SK-N-SH (cell line): ENCODE measurements at regions not wholly inside any gene's neighbourhood (a gene's known extent, or its start where the extent isn't known, plus 50 kb on each side); places are given as distances from the start of the nearest gene placed in this dataset.

Experiments
- CTCF ChIA-PET: fragments of 300-600, 350-600 bp; formaldehyde crosslinking; extraction: SDS; loops from one replicate; lab custom pipeline; 2021; lab: Yijun Ruan, JAX
- POLR2A ChIA-PET: fragments of 350-600 bp; sonication (Branson Sonifier 250); formaldehyde crosslinking; extraction: SDS; loops from one replicate; lab custom pipeline; 2020; ENCODE audit warnings: antibody characterized with exemption, inconsistent platforms; lab: Yijun Ruan, JAX
- DNase-seq: peaks from one replicate; pipeline ENCODE4 v3.0.0; 2012
- H2AFZ ChIP-seq: fragments of 200-600 bp; sonication (generic); 2 replicates; pipeline ENCODE4 v1.8.1; 2016; ENCODE audit warnings: antibody characterized with exemption, mild to moderate bottlenecking, low read depth
- H3F3A ChIP-seq: fragments of 200-600 bp; sonication (generic); replicated peaks from 2 replicates; pipeline ENCODE3; 2016; ENCODE audit warnings: antibody characterized with exemption, mild to moderate bottlenecking; ENCODE audit not compliant: insufficient read depth
- H3K27ac ChIP-seq, 2 experiments: fragments of 200-500 bp in 1 of 2; fragments of 200-600 bp in 1 of 2; sonication (Bioruptor generic) in 1 of 2; sonication (generic), shearing (Covaris generic) in 1 of 2; 2 replicates each; pipeline versions ENCODE4 v1.5.1 to v1.6.1; 2014 to 2016; ENCODE audit warnings: low read depth in 2 of 2, inconsistent platforms in 1 of 2, low read length in 1 of 2, mild to moderate bottlenecking in 1 of 2, mixed read lengths in 1 of 2
- H3K27me3 ChIP-seq: fragments of 200-600 bp; sonication (generic), shearing (Covaris generic); 2 replicates; pipeline ENCODE4 v1.6.1; 2016; ENCODE audit warnings: mixed run types; ENCODE audit not compliant: insufficient read depth
- H3K36me3 ChIP-seq, 2 experiments: fragments of 200-500 bp in 1 of 2; fragments of 200-600 bp in 1 of 2; sonication (Bioruptor generic) in 1 of 2; sonication (generic) in 1 of 2; replicated peaks in 1 of 2; 2 replicates each; pipeline versions ENCODE3 to v1.5.1; 2014 to 2016; ENCODE audit warnings: low read length in 1 of 2, mild to moderate bottlenecking in 1 of 2; ENCODE audit not compliant: insufficient read depth in 2 of 2, control insufficient read depth in 1 of 2
- H3K4me1 ChIP-seq, 2 experiments: fragments of 200-500 bp in 1 of 2; fragments of 200-600 bp in 1 of 2; sonication (Bioruptor generic) in 1 of 2; sonication (generic), shearing (Covaris generic) in 1 of 2; 2 replicates each; pipeline versions ENCODE4 v1.5.1 to v1.6.1; 2014 to 2016; ENCODE audit warnings: low read depth in 1 of 2, low read length in 1 of 2, mixed run types in 1 of 2; ENCODE audit not compliant: insufficient read depth in 2 of 2, control insufficient read depth in 1 of 2
- H3K4me2 ChIP-seq: fragments of 200-600 bp; sonication (generic), shearing (Covaris generic); 2 replicates; pipeline ENCODE4 v1.6.1; 2017; ENCODE audit warnings: mixed run types
- H3K4me3 ChIP-seq, 2 experiments: fragments of 200-500 bp in 1 of 2; fragments of 200-600 bp in 1 of 2; sonication (Bioruptor generic) in 1 of 2; sonication (generic), shearing (Covaris generic) in 1 of 2; 2 replicates each; pipeline versions ENCODE4 v1.5.1 to v1.8.1; 2014 to 2016; ENCODE audit warnings: low read depth in 2 of 2, inconsistent platforms in 1 of 2, low read length in 1 of 2, mild to moderate bottlenecking in 1 of 2, mixed read lengths in 1 of 2, moderate library complexity in 1 of 2
- H3K79me2 ChIP-seq: fragments of 200-600 bp; sonication (generic); 2 replicates; pipeline ENCODE4 v1.8.1; 2017; ENCODE audit warnings: mild to moderate bottlenecking; ENCODE audit not compliant: insufficient read depth
- H3K9ac ChIP-seq: fragments of 200-600 bp; sonication (generic); 2 replicates; pipeline ENCODE4 v1.6.1; 2017; ENCODE audit warnings: mixed run types
- H3K9me2 ChIP-seq: fragments of 200-600 bp; sonication (generic); 2 replicates; pipeline ENCODE4 v1.6.1; 2017; ENCODE audit warnings: mixed run types
- H3K9me3 ChIP-seq: fragments of 200-600 bp; sonication (generic); 2 replicates; pipeline ENCODE4 v1.6.1; 2017; ENCODE audit warnings: mixed run types, mild to moderate bottlenecking, moderate library complexity
- H4K20me1 ChIP-seq: fragments of 200-600 bp; sonication (generic); 2 replicates; pipeline ENCODE4 v1.6.1; 2017; ENCODE audit warnings: mild to moderate bottlenecking, mixed run types; ENCODE audit not compliant: insufficient read depth
- CHD2 ChIP-seq: fragments of 150-350 bp; IDR thresholded peaks from 2 replicates; pipeline ENCODE4 v1.6.1; 2018; ENCODE audit warnings: low read length; ENCODE audit not compliant: partially characterized antibody
- ELF1 ChIP-seq: IDR thresholded peaks from 2 replicates; pipeline ENCODE4 v1.4.0; 2012
- EP300 ChIP-seq, 2 experiments: IDR thresholded peaks; 2 replicates each; pipeline versions ENCODE4 v1.4.0 to v1.6.1; 2012; ENCODE audit warnings: borderline replicate concordance in 1 of 2, low read depth in 1 of 2, low read length in 1 of 2
- EZH2phosphoT487 ChIP-seq: fragments of 200-600 bp; sonication (generic); IDR thresholded peaks from 2 replicates; pipeline ENCODE4 v1.6.1; 2017; ENCODE audit warnings: low read depth, mixed run types, mild to moderate bottlenecking, antibody characterized with exemption, moderate library complexity, borderline replicate concordance
- FOSL2 ChIP-seq: IDR thresholded peaks from 2 replicates; pipeline ENCODE4 v1.4.0; 2012; ENCODE audit warnings: low read depth, mild to moderate bottlenecking, moderate library complexity, borderline replicate concordance
- FOXM1 ChIP-seq: IDR thresholded peaks from 2 replicates; pipeline ENCODE4 v1.4.0; 2012; ENCODE audit warnings: low read depth, mild to moderate bottlenecking
- JUND ChIP-seq: IDR thresholded peaks from 2 replicates; pipeline ENCODE4 v1.4.0; 2012
- MXI1 ChIP-seq: IDR thresholded peaks from 2 replicates; pipeline ENCODE4 v1.6.1; 2012; ENCODE audit warnings: mild to moderate bottlenecking, low read depth, low read length, improper control_type of control experiment
- NRF1 ChIP-seq: IDR thresholded peaks from 2 replicates; pipeline ENCODE4 v1.6.1; 2012; ENCODE audit warnings: low read depth, mild to moderate bottlenecking, low read length
- RAD21 ChIP-seq: IDR thresholded peaks from 2 replicates; pipeline ENCODE4 v1.6.1; 2012; ENCODE audit warnings: mild to moderate bottlenecking, low read length
- RFX5 ChIP-seq: IDR thresholded peaks from 2 replicates; pipeline ENCODE4 v1.6.1; 2012; ENCODE audit warnings: mild to moderate bottlenecking, improper control_type of control experiment, low read length
- RXRA ChIP-seq: IDR thresholded peaks from 2 replicates; pipeline ENCODE4 v1.4.0; 2012; ENCODE audit warnings: low read depth, mild to moderate bottlenecking, borderline replicate concordance
- SMC3 ChIP-seq: IDR thresholded peaks from 2 replicates; pipeline ENCODE4 v1.6.1; 2012; ENCODE audit warnings: low read depth, low read length, improper control_type of control experiment
- TAF1 ChIP-seq: IDR thresholded peaks from 2 replicates; pipeline ENCODE4 v1.6.1; 2012; ENCODE audit warnings: low read depth, mild to moderate bottlenecking, low read length, moderate library complexity, borderline replicate concordance
- TEAD4 ChIP-seq: IDR thresholded peaks from 2 replicates; pipeline ENCODE4 v1.4.0; 2012; ENCODE audit warnings: mild to moderate bottlenecking, borderline replicate concordance; ENCODE audit not compliant: insufficient read depth
- YY1 ChIP-seq: IDR thresholded peaks from 2 replicates; pipeline ENCODE4 v1.4.0; 2012; ENCODE audit warnings: low read depth, mild to moderate bottlenecking
- WGBS: methylation state at CpG from one replicate; pipeline ENCODE4 v1.1.6; 2017; ENCODE audit warnings: low lambda C conversion rate; 5-methylcytosine and 5-hydroxymethylcytosine counted together
- TF ChIP-seq, protein P1 (sequence below): IDR thresholded peaks from 2 replicates; pipeline ENCODE4 v1.6.1; 2012; ENCODE audit warnings: mild to moderate bottlenecking, low read depth, low read length, moderate library complexity
- TF ChIP-seq, protein P2 (sequence below): IDR thresholded peaks from 2 replicates; pipeline ENCODE4 v1.4.0; 2012; ENCODE audit warnings: low read depth, borderline replicate concordance
- TF ChIP-seq, protein P3 (sequence below): fragments of 200-600 bp; sonication (generic); IDR thresholded peaks from 2 replicates; pipeline ENCODE4 v1.6.1; 2017; ENCODE audit warnings: antibody characterized with exemption, mild to moderate bottlenecking, moderate library complexity

DNA sequence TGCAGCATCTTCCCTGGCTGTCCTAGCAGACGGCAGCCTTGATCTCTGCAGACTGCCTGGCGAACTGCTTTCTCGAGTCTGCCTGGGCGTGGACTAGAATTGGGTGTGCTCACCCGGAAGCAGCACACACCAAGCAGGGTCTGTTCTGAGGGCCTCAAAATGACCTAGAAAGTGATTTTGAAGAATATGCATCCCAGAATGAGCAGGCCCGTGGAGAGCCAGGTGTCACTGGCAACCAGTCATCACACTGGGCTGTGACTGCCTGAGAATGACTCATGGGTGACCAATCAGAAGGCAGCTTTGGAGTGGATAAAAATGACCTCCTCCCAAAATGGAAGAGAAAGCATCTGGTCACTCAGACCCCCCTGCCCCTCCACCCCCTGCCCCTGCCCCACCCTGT lies 114.9 kb upstream of the NECTIN1 start:
- WGBS = 57% methylated on average over 3 of the region's 6 CpGs
- Histone ChIP-seq H3K9me2 (no peaks in the 10 kb centered on the region), H3K9ac (no peak overlapping the region), H3K27ac (no peak overlapping the region; a peak in 1 of 4 replicates), H2AFZ (no peak overlapping the region), H3K79me2 (no peaks in the 10 kb centered on the region), H4K20me1 (no peaks in the 10 kb centered on the region), H3K36me3 (no peaks in the 10 kb centered on the region), H3F3A (no peaks in the 10 kb centered on the region), H3K4me3 (no peak overlapping the region), H3K9me3 (no peaks in the 10 kb centered on the region), H3K4me1 (peaks cover 0 to 41% of the 10 kb centered on the region in 2 experiments; a peak in 1 of 4 replicates), H3K27me3 (0 out of 2 replicates have a peak, but pooled peaks cover 8% of the 10 kb centered on the region), H3K4me2 (no peak overlapping the region)
- ChIA-PET CTCF (interaction anchor here (0.9 to 2.0 kb wide), 3 partner anchors 10 to 264 kb away, joined by 3 to 6 read pairs (median 6); no protein-coding TSS in a partner anchor), POLR2A (no interaction called here)
- peak; percentile 55 for DNase-seq
- TF ChIP-seq RXRA (no peak), TEAD4 (no peak), RAD21 (no peak), ELF1 (no peak), FOXM1 (no peak), FOSL2 (no peak), JUND (no peak), RFX5 (no peak), CHD2 (no peak), SMC3 (no peak), YY1 (no peak)
- TF ChIP-seq, protein P1, sequence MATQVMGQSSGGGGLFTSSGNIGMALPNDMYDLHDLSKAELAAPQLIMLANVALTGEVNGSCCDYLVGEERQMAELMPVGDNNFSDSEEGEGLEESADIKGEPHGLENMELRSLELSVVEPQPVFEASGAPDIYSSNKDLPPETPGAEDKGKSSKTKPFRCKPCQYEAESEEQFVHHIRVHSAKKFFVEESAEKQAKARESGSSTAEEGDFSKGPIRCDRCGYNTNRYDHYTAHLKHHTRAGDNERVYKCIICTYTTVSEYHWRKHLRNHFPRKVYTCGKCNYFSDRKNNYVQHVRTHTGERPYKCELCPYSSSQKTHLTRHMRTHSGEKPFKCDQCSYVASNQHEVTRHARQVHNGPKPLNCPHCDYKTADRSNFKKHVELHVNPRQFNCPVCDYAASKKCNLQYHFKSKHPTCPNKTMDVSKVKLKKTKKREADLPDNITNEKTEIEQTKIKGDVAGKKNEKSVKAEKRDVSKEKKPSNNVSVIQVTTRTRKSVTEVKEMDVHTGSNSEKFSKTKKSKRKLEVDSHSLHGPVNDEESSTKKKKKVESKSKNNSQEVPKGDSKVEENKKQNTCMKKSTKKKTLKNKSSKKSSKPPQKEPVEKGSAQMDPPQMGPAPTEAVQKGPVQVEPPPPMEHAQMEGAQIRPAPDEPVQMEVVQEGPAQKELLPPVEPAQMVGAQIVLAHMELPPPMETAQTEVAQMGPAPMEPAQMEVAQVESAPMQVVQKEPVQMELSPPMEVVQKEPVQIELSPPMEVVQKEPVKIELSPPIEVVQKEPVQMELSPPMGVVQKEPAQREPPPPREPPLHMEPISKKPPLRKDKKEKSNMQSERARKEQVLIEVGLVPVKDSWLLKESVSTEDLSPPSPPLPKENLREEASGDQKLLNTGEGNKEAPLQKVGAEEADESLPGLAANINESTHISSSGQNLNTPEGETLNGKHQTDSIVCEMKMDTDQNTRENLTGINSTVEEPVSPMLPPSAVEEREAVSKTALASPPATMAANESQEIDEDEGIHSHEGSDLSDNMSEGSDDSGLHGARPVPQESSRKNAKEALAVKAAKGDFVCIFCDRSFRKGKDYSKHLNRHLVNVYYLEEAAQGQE = no peak
- TF ChIP-seq, protein P2, sequence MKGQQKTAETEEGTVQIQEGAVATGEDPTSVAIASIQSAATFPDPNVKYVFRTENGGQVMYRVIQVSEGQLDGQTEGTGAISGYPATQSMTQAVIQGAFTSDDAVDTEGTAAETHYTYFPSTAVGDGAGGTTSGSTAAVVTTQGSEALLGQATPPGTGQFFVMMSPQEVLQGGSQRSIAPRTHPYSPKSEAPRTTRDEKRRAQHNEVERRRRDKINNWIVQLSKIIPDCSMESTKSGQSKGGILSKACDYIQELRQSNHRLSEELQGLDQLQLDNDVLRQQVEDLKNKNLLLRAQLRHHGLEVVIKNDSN = no peak

DNA sequence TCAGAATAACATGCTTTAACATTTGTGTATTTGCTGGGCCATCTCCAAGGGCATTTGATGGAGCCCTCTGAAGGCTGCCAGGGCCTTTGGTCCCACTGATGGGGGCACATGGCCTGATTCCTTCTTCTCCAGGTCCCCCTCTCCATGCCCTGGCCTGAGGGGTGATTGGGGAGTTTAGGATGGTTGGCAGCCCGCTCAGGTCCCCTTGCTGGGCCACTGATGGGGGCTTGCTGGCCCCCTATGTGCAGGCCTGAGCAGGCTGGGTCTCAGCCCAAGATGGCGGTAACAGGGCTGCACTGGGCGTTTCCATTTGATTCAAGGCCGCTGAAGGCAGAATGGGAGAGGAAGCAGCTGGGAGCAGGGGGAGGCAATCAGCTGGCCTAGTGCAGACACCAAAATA lies 113.7 kb upstream of the NECTIN1 start:
- peaks cover 0 to 38% of the 10 kb centered on the region in 2 experiments; a peak in 1 of 4 replicates for H3K4me1 ChIP-seq
- no peaks in the 10 kb centered on the region for H3F3A ChIP-seq
- no peaks in the 10 kb centered on the region for H3K9me3 ChIP-seq
- POLR2A ChIA-PET = interaction anchor here (0.8 kb wide), 1 partner anchor 10 kb away, joined by 4 read pairs; no protein-coding TSS in a partner anchor
- H3K4me3 ChIP-seq = no peak overlapping the region
- no peaks in the 10 kb centered on the region for H4K20me1 ChIP-seq
- H3K27me3 ChIP-seq = 0 out of 2 replicates have a peak, but pooled peaks cover 8% of the 10 kb centered on the region
- H3K79me2 ChIP-seq = no peaks in the 10 kb centered on the region
- H2AFZ ChIP-seq = no peak overlapping the region
- CTCF ChIA-PET = interaction anchor here (1.1 to 1.8 kb wide), 3 partner anchors 10 to 49 kb away, joined by 3 to 6 read pairs (median 5); no protein-coding TSS in a partner anchor
- H3K9ac ChIP-seq = no peak overlapping the region
- no peaks in the 10 kb centered on the region for H3K36me3 ChIP-seq
- DNase-seq = no peak
- WGBS = 47% methylated on average over 3 of the region's 4 CpGs
- no peak overlapping the region for H3K27ac ChIP-seq
- no peak overlapping the region for H3K4me2 ChIP-seq
- H3K9me2 ChIP-seq = no peaks in the 10 kb centered on the region
- TF ChIP-seq EP300 (IDR thresholded peaks at IDR 0.05; ENCODE audit: borderline replicate concordance in 1 of 2, low read depth in 1 of 2, low read length in 1 of 2) (no peak), EZH2phosphoT487 (no peak), YY1 (no peak), RXRA (no peak), ELF1 (no peak), NRF1 (no peak), SMC3 (no peak), TEAD4 (no peak), RAD21 (no peak), TAF1 (no peak), MXI1 (no peak)
- TF ChIP-seq, protein P2 = no peak
- TF ChIP-seq, protein P3, sequence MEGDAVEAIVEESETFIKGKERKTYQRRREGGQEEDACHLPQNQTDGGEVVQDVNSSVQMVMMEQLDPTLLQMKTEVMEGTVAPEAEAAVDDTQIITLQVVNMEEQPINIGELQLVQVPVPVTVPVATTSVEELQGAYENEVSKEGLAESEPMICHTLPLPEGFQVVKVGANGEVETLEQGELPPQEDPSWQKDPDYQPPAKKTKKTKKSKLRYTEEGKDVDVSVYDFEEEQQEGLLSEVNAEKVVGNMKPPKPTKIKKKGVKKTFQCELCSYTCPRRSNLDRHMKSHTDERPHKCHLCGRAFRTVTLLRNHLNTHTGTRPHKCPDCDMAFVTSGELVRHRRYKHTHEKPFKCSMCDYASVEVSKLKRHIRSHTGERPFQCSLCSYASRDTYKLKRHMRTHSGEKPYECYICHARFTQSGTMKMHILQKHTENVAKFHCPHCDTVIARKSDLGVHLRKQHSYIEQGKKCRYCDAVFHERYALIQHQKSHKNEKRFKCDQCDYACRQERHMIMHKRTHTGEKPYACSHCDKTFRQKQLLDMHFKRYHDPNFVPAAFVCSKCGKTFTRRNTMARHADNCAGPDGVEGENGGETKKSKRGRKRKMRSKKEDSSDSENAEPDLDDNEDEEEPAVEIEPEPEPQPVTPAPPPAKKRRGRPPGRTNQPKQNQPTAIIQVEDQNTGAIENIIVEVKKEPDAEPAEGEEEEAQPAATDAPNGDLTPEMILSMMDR = no peak
